Effector memory CD8-positive, alpha-beta T cell (primary cell): ENCODE measurements at regions not wholly inside any gene's neighbourhood (a gene's known extent, or its start where the extent isn't known, plus 50 kb on each side); places are given as distances from the start of the nearest gene placed in this dataset.

Experiments
- ATAC-seq: fragments of 150-1000 bp; cut with Tn5 transposase; replicated peaks from 2 replicates; pipeline ENCODE4 v1.10.0; 2021; ENCODE audit warnings: mild to moderate bottlenecking, moderate library complexity
- DNase-seq, 3 experiments: peaks; one replicate each; pipeline ENCODE4 v3.0.0; 2021
- H3K27ac Mint-ChIP-seq, 2 donors: one replicate each; pipeline ENCODE4 v1.8.0; 2022; ENCODE audit warnings: mild to moderate bottlenecking in 2 of 2, mixed read lengths in 2 of 2, moderate library complexity in 2 of 2
- H3K27me3 Mint-ChIP-seq, 2 donors: one replicate each; pipeline ENCODE4 v1.8.0; 2022; ENCODE audit warnings: mixed read lengths in 2 of 2
- H3K36me3 Mint-ChIP-seq: one replicate; pipeline ENCODE4 v1.8.0; 2022; ENCODE audit warnings: mild to moderate bottlenecking, moderate library complexity, mixed read lengths; ENCODE audit not compliant: insufficient read depth
- H3K4me1 Mint-ChIP-seq, 2 donors: one replicate each; pipeline ENCODE4 v1.8.0; 2022; ENCODE audit warnings: low read depth in 2 of 2, mixed read lengths in 2 of 2
- H3K4me3 Mint-ChIP-seq, 2 donors: one replicate each; pipeline ENCODE4 v1.8.0; 2022; ENCODE audit warnings: mild to moderate bottlenecking in 2 of 2, mixed read lengths in 2 of 2, moderate library complexity in 2 of 2
- H3K9me3 Mint-ChIP-seq, 2 donors: one replicate each; pipeline ENCODE4 v1.8.0; 2022; ENCODE audit warnings: mixed read lengths in 2 of 2

- Mint-ChIP-seq H3K4me3 (no peak overlapping the region), H3K4me1 (peaks cover 5% of the 10 kb centered on the region in 2 donors), H3K27me3 (peaks cover 28 to 54% of the 10 kb centered on the region in 2 donors), H3K36me3 (peaks cover 3% of the 10 kb centered on the region), H3K27ac (no peak overlapping the region), H3K9me3 (no peaks in the 10 kb centered on the region)
- DNase-seq, result no peak
- ATAC-seq, result no peak
These were observed 196.9 kb downstream of the INO80D start for GRCh38 chr2:205889114-205889513.

- Mint-ChIP-seq H3K36me3 (peaks cover 3% of the 10 kb centered on the region), H3K4me1 (peaks cover 5% of the 10 kb centered on the region in 2 donors), H3K9me3 (no peaks in the 10 kb centered on the region)
These were observed 198.3 kb downstream of the INO80D start for GRCh38 chr2:205887637-205888036.

GRCh38 chr2:205885492-205886099 lies 200.4 kb downstream of the INO80D start:
- no peak for ATAC-seq
- Mint-ChIP-seq H3K4me1 (peaks cover 5% of the 10 kb centered on the region in 2 donors), H3K27me3 (peaks cover 41 to 58% of the 10 kb centered on the region in 2 donors), H3K27ac (no peak overlapping the region), H3K9me3 (no peaks in the 10 kb centered on the region), H3K4me3 (no peak overlapping the region), H3K36me3 (peaks cover 3% of the 10 kb centered on the region)
- DNase-seq, result peak; percentile 7 to 16 (median 10)

More at GRCh38 chr2:205887637-205888036, 198.3 kb downstream of the INO80D start:
- Mint-ChIP-seq H3K27me3 (peaks cover 30 to 52% of the 10 kb centered on the region in 2 donors), H3K4me3 (no peak overlapping the region), H3K27ac (no peak overlapping the region)
- no peak for DNase-seq
- ATAC-seq, result no peak

GRCh38 chr2:205883965-205884364 lies 201.7 kb downstream of the NRP2 start:
- no peak overlapping the region for H3K27ac Mint-ChIP-seq
- H3K4me1 Mint-ChIP-seq, result peaks cover 5% of the 10 kb centered on the region in 2 donors
- peaks cover 3% of the 10 kb centered on the region for H3K36me3 Mint-ChIP-seq
- H3K4me3 Mint-ChIP-seq, result no peak overlapping the region
- ATAC-seq (no peak), DNase-seq (no peak)
- H3K27me3 Mint-ChIP-seq, result peaks cover 58 to 74% of the 10 kb centered on the region in 2 donors
- H3K9me3 Mint-ChIP-seq, result no peaks in the 10 kb centered on the region

- H3K27ac Mint-ChIP-seq, result no peak overlapping the region
- H3K9me3 Mint-ChIP-seq, result no peaks in the 10 kb centered on the region
- peaks cover 60 to 74% of the 10 kb centered on the region in 2 donors for H3K27me3 Mint-ChIP-seq
- no peak for ATAC-seq
- DNase-seq, result no peak
- H3K4me1 Mint-ChIP-seq, result peaks cover 2 to 5% of the 10 kb centered on the region in 2 donors
- no peak overlapping the region for H3K4me3 Mint-ChIP-seq
- H3K36me3 Mint-ChIP-seq, result peaks cover 3% of the 10 kb centered on the region
These were observed 200.6 kb downstream of the NRP2 start for GRCh38 chr2:205882806-205883425.

GRCh38 chr2:205880048-205880447 lies 197.7 kb downstream of the NRP2 start:
- peaks cover 47 to 56% of the 10 kb centered on the region in 2 donors for H3K27me3 Mint-ChIP-seq
- no peak overlapping the region for H3K27ac Mint-ChIP-seq
- ATAC-seq (no peak), DNase-seq (no peak)
- H3K4me3 Mint-ChIP-seq, result no peak overlapping the region
- no peaks in the 10 kb centered on the region for H3K36me3 Mint-ChIP-seq
- H3K4me1 Mint-ChIP-seq, result no peaks in the 10 kb centered on the region
- no peaks in the 10 kb centered on the region for H3K9me3 Mint-ChIP-seq

- no peaks in the 10 kb centered on the region for H3K4me1 Mint-ChIP-seq
- no peak overlapping the region for H3K27ac Mint-ChIP-seq
- DNase-seq (no peak), ATAC-seq (no peak)
- H3K27me3 Mint-ChIP-seq, result peaks cover 38 to 47% of the 10 kb centered on the region in 2 donors
- H3K9me3 Mint-ChIP-seq, result no peaks in the 10 kb centered on the region
- no peak overlapping the region for H3K4me3 Mint-ChIP-seq
- no peaks in the 10 kb centered on the region for H3K36me3 Mint-ChIP-seq
These were observed 196.9 kb downstream of the NRP2 start for GRCh38 chr2:205878999-205879762.

- H3K9me3 Mint-ChIP-seq, result peaks cover 0 to 2% of the 10 kb centered on the region in 2 donors
- DNase-seq (no peak), ATAC-seq (no peak)
- no peak overlapping the region for H3K4me3 Mint-ChIP-seq
- H3K27ac Mint-ChIP-seq, result no peak overlapping the region
- H3K36me3 Mint-ChIP-seq, result no peaks in the 10 kb centered on the region
- H3K4me1 Mint-ChIP-seq, result no peaks in the 10 kb centered on the region
- H3K27me3 Mint-ChIP-seq, result peaks cover 43 to 54% of the 10 kb centered on the region in 2 donors
These were observed 195.2 kb downstream of the NRP2 start for GRCh38 chr2:205877496-205877895.

GRCh38 chr2:205876127-205876526 lies 193.8 kb downstream of the NRP2 start:
- Mint-ChIP-seq H3K27me3 (peaks cover 41 to 56% of the 10 kb centered on the region in 2 donors), H3K4me3 (no peak overlapping the region), H3K4me1 (no peaks in the 10 kb centered on the region), H3K27ac (no peak overlapping the region), H3K36me3 (no peaks in the 10 kb centered on the region), H3K9me3 (peaks cover 0 to 2% of the 10 kb centered on the region in 2 donors)
- ATAC-seq (no peak), DNase-seq (no peak)

- H3K36me3 Mint-ChIP-seq, result no peaks in the 10 kb centered on the region
- no peak for DNase-seq
- H3K27ac Mint-ChIP-seq, result no peak overlapping the region
- ATAC-seq, result no peak
- peaks cover 0 to 3% of the 10 kb centered on the region in 2 donors for H3K4me1 Mint-ChIP-seq
- peaks cover 0 to 2% of the 10 kb centered on the region in 2 donors for H3K9me3 Mint-ChIP-seq
- H3K4me3 Mint-ChIP-seq, result no peak overlapping the region
- peaks cover 20 to 52% of the 10 kb centered on the region in 2 donors for H3K27me3 Mint-ChIP-seq
These were observed 190.4 kb downstream of the NRP2 start for GRCh38 chr2:205872716-205873115.

GRCh38 chr2:205869439-205869838 lies 187.1 kb downstream of the NRP2 start:
- Mint-ChIP-seq H3K27me3 (peaks cover 26 to 73% of the 10 kb centered on the region in 2 donors), H3K4me1 (peaks cover 0 to 3% of the 10 kb centered on the region in 2 donors), H3K9me3 (peaks cover 0 to 2% of the 10 kb centered on the region in 2 donors), H3K4me3 (no peak overlapping the region), H3K27ac (no peak overlapping the region), H3K36me3 (no peaks in the 10 kb centered on the region)
- DNase-seq (no peak), ATAC-seq (no peak)

GRCh38 chr2:205868773-205869333 lies 186.6 kb downstream of the NRP2 start:
- no peak overlapping the region for H3K4me3 Mint-ChIP-seq
- peaks cover 26 to 73% of the 10 kb centered on the region in 2 donors for H3K27me3 Mint-ChIP-seq
- H3K27ac Mint-ChIP-seq, result no peak overlapping the region
- peaks cover 0 to 2% of the 10 kb centered on the region in 2 donors for H3K9me3 Mint-ChIP-seq
- H3K4me1 Mint-ChIP-seq, result peaks cover 0 to 3% of the 10 kb centered on the region in 2 donors
- ATAC-seq (no peak), DNase-seq (no peak)
- H3K36me3 Mint-ChIP-seq, result no peaks in the 10 kb centered on the region

- Mint-ChIP-seq H3K4me1 (peaks cover 0 to 3% of the 10 kb centered on the region in 2 donors), H3K36me3 (no peaks in the 10 kb centered on the region), H3K27ac (no peak overlapping the region), H3K27me3 (peaks cover 23 to 74% of the 10 kb centered on the region in 2 donors), H3K9me3 (peaks cover 0 to under 1% of the 10 kb centered on the region in 2 donors), H3K4me3 (no peak overlapping the region)
- no peak for DNase-seq
- ATAC-seq, result no peak
These were observed 185.8 kb downstream of the NRP2 start for GRCh38 chr2:205868053-205868452.
